GM12878 (cell line): ENCODE measurements at regions not wholly inside any gene's neighbourhood (a gene's known extent, or its start where the extent isn't known, plus 50 kb on each side); places are given as distances from the start of the nearest gene placed in this dataset.

ENCODE experiments used
- ATAC-seq: fragments of 200-7000 bp; cut with Tn5 transposase; 3 replicates; pipeline ENCODE4 v1.9.1; 2020; ENCODE audit warnings: mild to moderate bottlenecking, moderate library complexity
- BruUV-seq: library from RNA; stranded (reverse); fragments of 400-500 nt; replicated peaks from 2 replicates; lab custom pipeline; 2021; lab: Mats Ljungman, UMichigan
- CTCF ChIA-PET: fragments of 300-600 bp; sonication (Branson Sonifier 250); formaldehyde crosslinking; extraction: SDS; loops from one replicate; lab custom pipeline; 2021; ENCODE audit warnings: inconsistent platforms; lab: Yijun Ruan, JAX
- POLR2A ChIA-PET: fragments of 350-600 bp; formaldehyde crosslinking; extraction: SDS; loops from one replicate; lab custom pipeline; 2021; ENCODE audit warnings: inconsistent platforms; lab: Charles Lee
- RAD21 ChIA-PET: fragments of 300-600 bp; sonication (Branson Sonifier 250); formaldehyde crosslinking; loops from one replicate; lab custom pipeline; 2023; ENCODE audit warnings: antibody characterized with exemption; ENCODE audit not compliant: unreplicated experiment; lab: Charles Lee
- SMC1A ChIA-PET: fragments of 300-600 bp; sonication (Branson Sonifier 250); formaldehyde crosslinking; loops from one replicate; lab custom pipeline; 2023; ENCODE audit not compliant: unreplicated experiment, uncharacterized antibody; lab: Charles Lee
- DNase-seq: peaks from one replicate; pipeline ENCODE4 v3.0.0-alpha.2; 2011; ENCODE audit warnings: low read depth, low spot score
- FAIRE-seq: peaks from 3 replicates; lab custom pipeline; 2011; peaks lifted over from hg19 to GRCh38; lab: Jason Lieb, UNC
- H2AFZ ChIP-seq: 2 replicates; pipeline ENCODE4 v1.6.0; 2011; ENCODE audit warnings: low read depth, low read length, control low read depth; ENCODE audit not compliant: control insufficient read depth
- H3K27ac ChIP-seq: 2 replicates; pipeline ENCODE4 v1.5.1; 2011; ENCODE audit warnings: control low read depth; ENCODE audit not compliant: control insufficient read depth, insufficient read depth
- H3K27me3 ChIP-seq, 2 experiments: replicated peaks in 1 of 2; 2 replicates each; pipeline versions ENCODE4 v1.6.0 to v1.6.1; 2011; ENCODE audit warnings: low read length in 1 of 2; ENCODE audit not compliant: control insufficient read depth in 2 of 2, insufficient read depth in 2 of 2
- H3K36me3 ChIP-seq, 2 experiments: 2 replicates each; pipeline ENCODE4 v1.5.1; 2011; ENCODE audit warnings: low read length in 1 of 2; ENCODE audit not compliant: control insufficient read depth in 2 of 2, insufficient read depth in 2 of 2
- H3K4me1 ChIP-seq: 2 replicates; pipeline ENCODE4 v1.6.1; 2011; ENCODE audit warnings: mild to moderate bottlenecking, low read length, moderate library complexity, mixed read lengths; ENCODE audit not compliant: control insufficient read depth, insufficient read depth
- H3K4me2 ChIP-seq: 2 replicates; pipeline ENCODE4 v1.6.0; 2011; ENCODE audit warnings: control low read depth; ENCODE audit not compliant: control insufficient read depth, insufficient read depth
- H3K4me3 ChIP-seq: fragments of 200-600 bp; sonication (generic); 2 replicates; pipeline ENCODE4 v1.5.1; 2016
- H3K79me2 ChIP-seq: 2 replicates; pipeline ENCODE4 v1.6.0; 2011; ENCODE audit warnings: low read length; ENCODE audit not compliant: control insufficient read depth, insufficient read depth
- H3K9ac ChIP-seq: 2 replicates; pipeline ENCODE4 v1.8.0; 2011; ENCODE audit warnings: low read length, control low read depth, mixed read lengths; ENCODE audit not compliant: control insufficient read depth, insufficient read depth
- H3K9me3 ChIP-seq: replicated peaks from 3 replicates; pipeline ENCODE4 v1.5.1; 2011; ENCODE audit warnings: mild to moderate bottlenecking, low read length; ENCODE audit not compliant: control insufficient read depth, insufficient read depth
- H4K20me1 ChIP-seq: 2 replicates; pipeline ENCODE4 v1.6.0; 2011; ENCODE audit not compliant: control insufficient read depth, insufficient read depth
- CBX5 ChIP-seq: sonication (generic); IDR thresholded peaks from 2 replicates; pipeline ENCODE4 v1.6.1; 2016; ENCODE audit warnings: low read depth, moderate library complexity, mild to moderate bottlenecking, inconsistent platforms
- CEBPB ChIP-seq, 2 experiments: fragments of 150-350 bp in 1 of 2; IDR thresholded peaks; 2 replicates each; pipeline ENCODE4 v1.6.1; 2012 to 2014; ENCODE audit warnings: low read depth in 2 of 2, low read length in 2 of 2, borderline replicate concordance in 1 of 2, inconsistent platforms in 1 of 2
- CREB1 ChIP-seq: IDR thresholded peaks from 2 replicates; pipeline ENCODE4 v1.6.1; 2012; ENCODE audit warnings: low read depth, mild to moderate bottlenecking, inconsistent platforms
- EGR1 ChIP-seq, 2 experiments: IDR thresholded peaks; 1 replicate in 1 of 2; 2 replicates in 1 of 2; pipeline ENCODE4 v1.6.1; 2011 to 2012; ENCODE audit warnings: low read depth in 2 of 2, low read length in 2 of 2, borderline replicate concordance in 1 of 2, mild to moderate bottlenecking in 1 of 2, moderate library complexity in 1 of 2
- FOXM1 ChIP-seq: IDR thresholded peaks from 2 replicates; pipeline ENCODE4 v1.6.1; 2012; ENCODE audit warnings: low read depth, mild to moderate bottlenecking, inconsistent platforms, low read length, moderate library complexity
- HCFC1 ChIP-seq: fragments of 150-350 bp; IDR thresholded peaks from 2 replicates; pipeline ENCODE4 v1.6.1; 2014; ENCODE audit warnings: low read length
- HDAC2 ChIP-seq: fragments of 200-600 bp; sonication (generic); IDR thresholded peaks from 2 replicates; pipeline ENCODE4 v1.6.1; 2017
- KAT2A ChIP-seq: conservative IDR thresholded peaks from 2 replicates; pipeline ENCODE4 v1.6.1; 2011; ENCODE audit warnings: low read depth, low read length; ENCODE audit not compliant: control insufficient read depth
- KDM1A ChIP-seq: fragments of 200-600 bp; sonication (generic); IDR thresholded peaks from 2 replicates; pipeline ENCODE4 v1.6.1; 2016; ENCODE audit warnings: borderline replicate concordance
- MYB ChIP-seq: fragments of 150-350 bp; IDR thresholded peaks from 2 replicates; pipeline ENCODE4 v1.6.1; 2014; ENCODE audit warnings: mild to moderate bottlenecking, low read depth, low read length, borderline replicate concordance
- MYC ChIP-seq: IDR thresholded peaks from 2 replicates; pipeline ENCODE4 v1.6.1; 2011; ENCODE audit warnings: mild to moderate bottlenecking, low read length, moderate library complexity, inconsistent platforms; ENCODE audit not compliant: insufficient read depth, insufficient replicate concordance, insufficient read length, severe bottlenecking
- NBN ChIP-seq: fragments of 450-650 bp; IDR thresholded peaks from 2 replicates; pipeline ENCODE4 v1.6.1; 2016
- NR2C2 ChIP-seq: IDR thresholded peaks from 2 replicates; pipeline ENCODE4 v1.6.1; 2011; ENCODE audit warnings: borderline replicate concordance, low read depth; ENCODE audit not compliant: control insufficient read depth, insufficient read length
- NRF1 ChIP-seq: conservative IDR thresholded peaks from 2 replicates; pipeline ENCODE4 v1.6.1; 2011; ENCODE audit warnings: mild to moderate bottlenecking, low read depth, low read length, improper control_type of control experiment
- RCOR1 ChIP-seq: conservative IDR thresholded peaks from 2 replicates; pipeline ENCODE4 v1.6.1; 2012; ENCODE audit warnings: low read depth, low read length, improper control_type of control experiment
- SP1 ChIP-seq: IDR thresholded peaks from one replicate; pipeline ENCODE4 v1.6.1; 2011; ENCODE audit warnings: low read depth, low read length
- WGBS: methylation state at CpG from one replicate; pipeline ENCODE4 v1.1.6; 2016; ENCODE audit warnings: low lambda C conversion rate; ENCODE audit not compliant: insufficient replicate concordance, insufficient coverage; ENCODE audit errors: missing lambda C conversion rate; 5-methylcytosine and 5-hydroxymethylcytosine counted together
- in situ Hi-C: fragments of 300-500 bp; cut with MboI; formaldehyde crosslinking; loops from 9 replicates; pipeline ENCODE4 v1.14.3; 2018; ENCODE audit warnings: mixed read lengths
- intact Hi-C: fragments of 100-400 bp; cut with micrococcal nuclease; formaldehyde crosslinking; loops from one replicate; pipeline ENCODE4 v1.14.2; 2022; ENCODE audit not compliant: unreplicated experiment
- TF ChIP-seq, protein P1 (sequence below): IDR thresholded peaks from 2 replicates; pipeline ENCODE4 v1.6.1; 2012; ENCODE audit warnings: low read depth, low read length, improper control_type of control experiment
- TF ChIP-seq, protein P2 (sequence below): fragments of 450-650 bp; IDR thresholded peaks from 2 replicates; pipeline ENCODE4 v1.6.1; 2014; ENCODE audit warnings: mild to moderate bottlenecking
- TF ChIP-seq, protein P3 (sequence below), 3 experiments: IDR thresholded peaks in 2 of 3; conservative IDR thresholded peaks in 1 of 3; 2 replicates each; pipeline ENCODE4 v1.5.1; 2011; ENCODE audit warnings: low read depth in 3 of 3, low read length in 3 of 3, mild to moderate bottlenecking in 3 of 3, control low read depth in 2 of 3, moderate library complexity in 2 of 3, inconsistent platforms in 1 of 3, mixed read lengths in 1 of 3; ENCODE audit not compliant: control insufficient read depth in 2 of 3, insufficient read depth in 1 of 3; ENCODE audit errors: extremely low read depth in 1 of 3

DNA sequence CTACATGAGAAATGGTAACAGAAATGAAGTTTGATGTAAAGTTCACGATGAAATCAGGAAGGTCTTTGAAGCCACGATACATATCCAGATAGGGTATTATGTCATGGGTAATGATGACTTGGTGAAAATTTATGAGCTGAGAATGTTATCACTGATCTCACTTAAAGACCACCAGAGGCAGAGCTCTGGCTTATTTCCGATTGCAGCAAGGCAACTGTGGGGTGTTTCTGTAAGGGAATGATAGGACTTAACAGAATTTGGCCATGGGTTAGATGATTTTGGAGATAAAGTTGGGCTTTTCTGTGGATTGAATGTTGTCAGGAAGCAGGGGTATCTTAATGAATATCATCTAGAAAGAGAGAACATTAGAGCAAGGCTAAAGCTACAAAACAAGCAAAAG lies 508.4 kb downstream of the HDGFL1 start:
- SMC1A ChIA-PET = no interaction called here
- Histone ChIP-seq H3K9me3 (no peaks in the 10 kb centered on the region), H3K79me2 (no peaks in the 10 kb centered on the region), H3K9ac (no peak overlapping the region), H3K4me2 (no peak overlapping the region), H3K36me3 (no peaks in the 10 kb centered on the region), H4K20me1 (no peaks in the 10 kb centered on the region), H3K4me1 (no peaks in the 10 kb centered on the region), H2AFZ (no peak overlapping the region), H3K27ac (no peak overlapping the region), H3K27me3 (no peaks in the 10 kb centered on the region), H3K4me3 (no peak overlapping the region)
- POLR2A ChIA-PET = no interaction called here
- CTCF ChIA-PET = interaction anchor here (1.2 kb wide), 1 partner anchor 9 kb away, joined by 3 read pairs; no protein-coding TSS in a partner anchor
- DNase-seq = no peak
- in situ Hi-C loops = no loop called here
- TF ChIP-seq EGR1 (IDR thresholded peaks at IDR 0.05; ENCODE audit: borderline replicate concordance in 1 of 2, low read depth in 2 of 2, low read length in 2 of 2) (no peak), CEBPB (IDR thresholded peaks at IDR 0.05; ENCODE audit: borderline replicate concordance in 1 of 2, low read depth in 2 of 2, low read length in 2 of 2) (no peak), SP1 (no peak), KDM1A (no peak), NR2C2 (no peak), MYB (no peak), CBX5 (no peak), FOXM1 (no peak), NRF1 (no peak), MYC (no peak), NBN (no peak), HDAC2 (no peak), KAT2A (no peak), CREB1 (no peak), RCOR1 (no peak), HCFC1 (no peak)
- TF ChIP-seq, protein P1, sequence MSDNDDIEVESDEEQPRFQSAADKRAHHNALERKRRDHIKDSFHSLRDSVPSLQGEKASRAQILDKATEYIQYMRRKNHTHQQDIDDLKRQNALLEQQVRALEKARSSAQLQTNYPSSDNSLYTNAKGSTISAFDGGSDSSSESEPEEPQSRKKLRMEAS = no peak
- TF ChIP-seq, protein P2, sequence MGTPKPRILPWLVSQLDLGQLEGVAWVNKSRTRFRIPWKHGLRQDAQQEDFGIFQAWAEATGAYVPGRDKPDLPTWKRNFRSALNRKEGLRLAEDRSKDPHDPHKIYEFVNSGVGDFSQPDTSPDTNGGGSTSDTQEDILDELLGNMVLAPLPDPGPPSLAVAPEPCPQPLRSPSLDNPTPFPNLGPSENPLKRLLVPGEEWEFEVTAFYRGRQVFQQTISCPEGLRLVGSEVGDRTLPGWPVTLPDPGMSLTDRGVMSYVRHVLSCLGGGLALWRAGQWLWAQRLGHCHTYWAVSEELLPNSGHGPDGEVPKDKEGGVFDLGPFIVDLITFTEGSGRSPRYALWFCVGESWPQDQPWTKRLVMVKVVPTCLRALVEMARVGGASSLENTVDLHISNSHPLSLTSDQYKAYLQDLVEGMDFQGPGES = no peak
- TF ChIP-seq, protein P3, sequence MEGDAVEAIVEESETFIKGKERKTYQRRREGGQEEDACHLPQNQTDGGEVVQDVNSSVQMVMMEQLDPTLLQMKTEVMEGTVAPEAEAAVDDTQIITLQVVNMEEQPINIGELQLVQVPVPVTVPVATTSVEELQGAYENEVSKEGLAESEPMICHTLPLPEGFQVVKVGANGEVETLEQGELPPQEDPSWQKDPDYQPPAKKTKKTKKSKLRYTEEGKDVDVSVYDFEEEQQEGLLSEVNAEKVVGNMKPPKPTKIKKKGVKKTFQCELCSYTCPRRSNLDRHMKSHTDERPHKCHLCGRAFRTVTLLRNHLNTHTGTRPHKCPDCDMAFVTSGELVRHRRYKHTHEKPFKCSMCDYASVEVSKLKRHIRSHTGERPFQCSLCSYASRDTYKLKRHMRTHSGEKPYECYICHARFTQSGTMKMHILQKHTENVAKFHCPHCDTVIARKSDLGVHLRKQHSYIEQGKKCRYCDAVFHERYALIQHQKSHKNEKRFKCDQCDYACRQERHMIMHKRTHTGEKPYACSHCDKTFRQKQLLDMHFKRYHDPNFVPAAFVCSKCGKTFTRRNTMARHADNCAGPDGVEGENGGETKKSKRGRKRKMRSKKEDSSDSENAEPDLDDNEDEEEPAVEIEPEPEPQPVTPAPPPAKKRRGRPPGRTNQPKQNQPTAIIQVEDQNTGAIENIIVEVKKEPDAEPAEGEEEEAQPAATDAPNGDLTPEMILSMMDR (IDR thresholded peaks at IDR 0.05 in 2 of 3, conservative IDR thresholded peaks at IDR 0.05 in 1 of 3; ENCODE audit: control insufficient read depth in 2 of 3, extremely low read depth in 1 of 3, insufficient read depth in 1 of 3, low read depth in 3 of 3, low read length in 3 of 3) = no peak
- FAIRE-seq = no peak
- WGBS = 26% methylated on average over 3 of the region's 3 CpGs
- ATAC-seq = no peak
- intact Hi-C loops = no loop called here
- BruUV-seq = no TSS peak
- RAD21 ChIA-PET = no interaction called here
